ENCODE measurements at regions not wholly inside any gene's neighbourhood (a gene's known extent, or its start where the extent isn't known, plus 50 kb on each side); places are given as distances from the start of the nearest gene placed in this dataset.

- FAIRE-seq = no peak
- Histone ChIP-seq H3K9me3 (ENCODE audit: control insufficient read depth, low read depth, low read length) (no peaks in the 10 kb centered on the region), H3K9me1 (ENCODE audit: control insufficient read depth, extremely low read depth, insufficient read depth, low read length) (no peaks in the 10 kb centered on the region), H3K27ac (ENCODE audit: control insufficient read depth, insufficient read depth, low read length) (no peak overlapping the region), H3K27me3 (ENCODE audit: control insufficient read depth, extremely low read depth, insufficient read depth, low read length) (no peaks in the 10 kb centered on the region), H3K79me2 (ENCODE audit: control insufficient read depth, insufficient read depth, low read length) (no peaks in the 10 kb centered on the region), H2AFZ (ENCODE audit: control insufficient read depth, low read length) (no peak overlapping the region), H3K4me3 (ENCODE audit: control insufficient read depth in 2 of 3, extremely low read depth in 1 of 3, insufficient read depth in 2 of 3, low read depth in 1 of 3, low read length in 3 of 3) (no peak overlapping the region), H3K4me2 (ENCODE audit: control insufficient read depth, extremely low read depth, insufficient read depth, low read depth, low read length) (no peak overlapping the region), H3K4me1 (ENCODE audit: control insufficient read depth, extremely low read depth, insufficient read depth, low read length) (peaks cover 12% of the 10 kb centered on the region), H3K9ac (ENCODE audit: control insufficient read depth, extremely low read depth, insufficient read depth, low read length) (no peak overlapping the region), H3K36me3 (ENCODE audit: control insufficient read depth in 2 of 2, extremely low read depth in 1 of 2, insufficient read depth in 2 of 2, low read length in 2 of 2) (no peaks in the 10 kb centered on the region), H4K20me1 (ENCODE audit: control insufficient read depth, extremely low read depth, insufficient read depth, low read length) (no peaks in the 10 kb centered on the region)
- DNase-seq (ENCODE audit: low read depth, low spot score) = no peak
- TF ChIP-seq, protein P1, sequence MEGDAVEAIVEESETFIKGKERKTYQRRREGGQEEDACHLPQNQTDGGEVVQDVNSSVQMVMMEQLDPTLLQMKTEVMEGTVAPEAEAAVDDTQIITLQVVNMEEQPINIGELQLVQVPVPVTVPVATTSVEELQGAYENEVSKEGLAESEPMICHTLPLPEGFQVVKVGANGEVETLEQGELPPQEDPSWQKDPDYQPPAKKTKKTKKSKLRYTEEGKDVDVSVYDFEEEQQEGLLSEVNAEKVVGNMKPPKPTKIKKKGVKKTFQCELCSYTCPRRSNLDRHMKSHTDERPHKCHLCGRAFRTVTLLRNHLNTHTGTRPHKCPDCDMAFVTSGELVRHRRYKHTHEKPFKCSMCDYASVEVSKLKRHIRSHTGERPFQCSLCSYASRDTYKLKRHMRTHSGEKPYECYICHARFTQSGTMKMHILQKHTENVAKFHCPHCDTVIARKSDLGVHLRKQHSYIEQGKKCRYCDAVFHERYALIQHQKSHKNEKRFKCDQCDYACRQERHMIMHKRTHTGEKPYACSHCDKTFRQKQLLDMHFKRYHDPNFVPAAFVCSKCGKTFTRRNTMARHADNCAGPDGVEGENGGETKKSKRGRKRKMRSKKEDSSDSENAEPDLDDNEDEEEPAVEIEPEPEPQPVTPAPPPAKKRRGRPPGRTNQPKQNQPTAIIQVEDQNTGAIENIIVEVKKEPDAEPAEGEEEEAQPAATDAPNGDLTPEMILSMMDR (optimal IDR thresholded peaks at IDR 0.05 in 1 of 3, IDR thresholded peaks at IDR 0.05 in 1 of 3, conservative IDR thresholded peaks at IDR 0.05 in 1 of 3; ENCODE audit: extremely low read depth in 1 of 3, insufficient read depth in 2 of 3, low read length in 3 of 3) = no peak
- no peak for TF ChIP-seq EZH2 (IDR thresholded peaks at IDR 0.05; ENCODE audit: low read length)
- dilution Hi-C loops (cut with MboI; ENCODE audit: extremely low pct_ligation_motif_present, low sequenced_read_pairs) = no loop called here
These were observed 366.7 kb downstream of the MN1 start for GRCh38 chr22:27434898-27435297.

- no peak overlapping the region for H3K4me2 ChIP-seq (ENCODE audit: control insufficient read depth, extremely low read depth, insufficient read depth, low read depth, low read length)
These were observed 365.5 kb downstream of the MN1 start for GRCh38 chr22:27435844-27436576.

More at GRCh38 chr22:27435844-27436576, 365.5 kb downstream of the MN1 start:
- H3K79me2 ChIP-seq (ENCODE audit: control insufficient read depth, insufficient read depth, low read length) = no peaks in the 10 kb centered on the region
- FAIRE-seq (no peak), DNase-seq (ENCODE audit: low read depth, low spot score) (no peak)
- H3K4me1 ChIP-seq (ENCODE audit: control insufficient read depth, extremely low read depth, insufficient read depth, low read length) = peaks cover 12% of the 10 kb centered on the region
- H3K36me3 ChIP-seq (ENCODE audit: control insufficient read depth in 2 of 2, extremely low read depth in 1 of 2, insufficient read depth in 2 of 2, low read length in 2 of 2) = no peaks in the 10 kb centered on the region
- TF ChIP-seq, protein P1 (optimal IDR thresholded peaks at IDR 0.05 in 1 of 3, IDR thresholded peaks at IDR 0.05 in 1 of 3, conservative IDR thresholded peaks at IDR 0.05 in 1 of 3; ENCODE audit: extremely low read depth in 1 of 3, insufficient read depth in 2 of 3, low read length in 3 of 3) = no peak
- no peak for TF ChIP-seq EZH2 (IDR thresholded peaks at IDR 0.05; ENCODE audit: low read length)
- no peak overlapping the region for H3K9ac ChIP-seq (ENCODE audit: control insufficient read depth, extremely low read depth, insufficient read depth, low read length)
- H4K20me1 ChIP-seq (ENCODE audit: control insufficient read depth, extremely low read depth, insufficient read depth, low read length) = no peaks in the 10 kb centered on the region
- no peaks in the 10 kb centered on the region for H3K9me3 ChIP-seq (ENCODE audit: control insufficient read depth, low read depth, low read length)
- H3K4me3 ChIP-seq (ENCODE audit: control insufficient read depth in 2 of 3, extremely low read depth in 1 of 3, insufficient read depth in 2 of 3, low read depth in 1 of 3, low read length in 3 of 3) = no peak overlapping the region
- dilution Hi-C loops (cut with MboI; ENCODE audit: extremely low pct_ligation_motif_present, low sequenced_read_pairs) = no loop called here
- H2AFZ ChIP-seq (ENCODE audit: control insufficient read depth, low read length) = no peak overlapping the region
- H3K9me1 ChIP-seq (ENCODE audit: control insufficient read depth, extremely low read depth, insufficient read depth, low read length) = no peaks in the 10 kb centered on the region
- H3K27me3 ChIP-seq (ENCODE audit: control insufficient read depth, extremely low read depth, insufficient read depth, low read length) = no peaks in the 10 kb centered on the region
- no peak overlapping the region for H3K27ac ChIP-seq (ENCODE audit: control insufficient read depth, insufficient read depth, low read length)

Data from keratinocyte (primary cell).